ENCODE measurements at regions not wholly inside any gene's neighbourhood (a gene's known extent, or its start where the extent isn't known, plus 50 kb on each side); places are given as distances from the start of the nearest gene placed in this dataset.
"Not testable (repeated sequence)": the region's sequence is repeated elsewhere in the genome, so short reads cannot be mapped to it uniquely, and the experiment has no call there.

DNA sequence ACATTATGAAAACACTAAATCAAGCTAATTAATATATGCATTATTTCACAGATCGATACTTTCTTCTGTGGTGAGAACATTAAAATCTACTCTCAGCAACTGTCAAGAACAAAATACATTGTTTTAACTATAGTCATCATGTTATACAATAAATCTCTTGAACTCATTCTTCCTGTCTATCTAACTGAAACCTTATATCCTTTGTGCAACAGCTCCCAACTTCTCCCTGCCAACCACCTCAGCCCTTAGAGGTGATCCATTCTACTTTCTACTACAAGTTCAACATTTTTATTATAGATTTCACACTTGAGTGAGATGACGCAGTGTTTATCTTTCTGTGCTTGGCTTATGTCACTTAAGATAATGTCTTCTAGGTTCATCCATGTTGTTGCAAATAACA, 535.2 kb upstream of the CRIM1 start:
- H3K4me1 ChIP-seq (ENCODE audit: insufficient read depth, low read length), result no peaks in the 10 kb centered on the region
- Mint-ChIP-seq H3K27me3 (ENCODE audit: low read depth, unreplicated experiment) (peaks cover 5% of the 10 kb centered on the region), H3K4me1 (ENCODE audit: low read depth, unreplicated experiment) (no peaks in the 10 kb centered on the region), H3K36me3 (ENCODE audit: low read depth, unreplicated experiment) (no peaks in the 10 kb centered on the region), H3K9me3 (ENCODE audit: unreplicated experiment) (peaks cover 3% of the 10 kb centered on the region), H3K4me3 (ENCODE audit: unreplicated experiment) (no peak overlapping the region), H3K27ac (ENCODE audit: unreplicated experiment) (no peak overlapping the region)
- H2AFZ ChIP-seq (ENCODE audit: low read depth, low read length), result no peak overlapping the region
- no peak for TF ChIP-seq EZH2 (IDR thresholded peaks at IDR 0.05; ENCODE audit: insufficient read depth, low read length)
- TF ChIP-seq, protein P1, sequence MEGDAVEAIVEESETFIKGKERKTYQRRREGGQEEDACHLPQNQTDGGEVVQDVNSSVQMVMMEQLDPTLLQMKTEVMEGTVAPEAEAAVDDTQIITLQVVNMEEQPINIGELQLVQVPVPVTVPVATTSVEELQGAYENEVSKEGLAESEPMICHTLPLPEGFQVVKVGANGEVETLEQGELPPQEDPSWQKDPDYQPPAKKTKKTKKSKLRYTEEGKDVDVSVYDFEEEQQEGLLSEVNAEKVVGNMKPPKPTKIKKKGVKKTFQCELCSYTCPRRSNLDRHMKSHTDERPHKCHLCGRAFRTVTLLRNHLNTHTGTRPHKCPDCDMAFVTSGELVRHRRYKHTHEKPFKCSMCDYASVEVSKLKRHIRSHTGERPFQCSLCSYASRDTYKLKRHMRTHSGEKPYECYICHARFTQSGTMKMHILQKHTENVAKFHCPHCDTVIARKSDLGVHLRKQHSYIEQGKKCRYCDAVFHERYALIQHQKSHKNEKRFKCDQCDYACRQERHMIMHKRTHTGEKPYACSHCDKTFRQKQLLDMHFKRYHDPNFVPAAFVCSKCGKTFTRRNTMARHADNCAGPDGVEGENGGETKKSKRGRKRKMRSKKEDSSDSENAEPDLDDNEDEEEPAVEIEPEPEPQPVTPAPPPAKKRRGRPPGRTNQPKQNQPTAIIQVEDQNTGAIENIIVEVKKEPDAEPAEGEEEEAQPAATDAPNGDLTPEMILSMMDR (IDR thresholded peaks at IDR 0.05; ENCODE audit: insufficient read depth, low read depth, low read length), result no peak
- no peaks in the 10 kb centered on the region for H3K9me3 ChIP-seq (ENCODE audit: insufficient read depth, low read depth, low read length)
- no peak overlapping the region for H3K4me3 ChIP-seq (ENCODE audit: insufficient read depth, low read depth, low read length)
- H3K9ac ChIP-seq (ENCODE audit: low read length), result no peak overlapping the region
- no peaks in the 10 kb centered on the region for H3K27me3 ChIP-seq (ENCODE audit: insufficient read depth, low read length)
- no peaks in the 10 kb centered on the region for H3K79me2 ChIP-seq (ENCODE audit: insufficient read depth, low read length)
- no peaks in the 10 kb centered on the region for H4K20me1 ChIP-seq (ENCODE audit: insufficient read depth, low read length)
- no peak overlapping the region for H3K4me2 ChIP-seq (ENCODE audit: low read length)
- no peaks in the 10 kb centered on the region for H3K36me3 ChIP-seq (ENCODE audit: insufficient read depth, low read length)
- FAIRE-seq (no peak), DNase-seq (ENCODE audit: low read depth) (no peak)
- H3K27ac ChIP-seq (ENCODE audit: low read depth, low read length), result no peak overlapping the region

DNA sequence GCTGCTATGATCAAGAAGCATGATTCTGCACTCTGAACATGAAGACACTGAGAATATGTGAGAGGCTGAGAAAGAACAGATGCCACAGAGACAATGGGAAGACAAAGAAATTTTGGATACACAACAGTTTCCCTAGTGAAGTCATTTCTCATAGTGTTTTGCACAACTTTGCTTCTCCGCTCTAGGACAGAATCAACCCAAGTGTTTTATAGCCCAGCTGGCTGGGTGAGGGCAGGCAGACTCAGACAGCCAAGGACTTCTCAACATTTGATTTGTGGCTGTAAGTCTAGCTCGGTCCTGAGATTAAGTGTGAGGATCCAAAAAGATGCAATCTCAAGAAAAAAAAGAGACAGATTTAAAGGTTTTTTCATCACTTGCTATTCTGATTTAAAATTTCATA, 536.5 kb upstream of the CRIM1 start:
- no peaks in the 10 kb centered on the region for H4K20me1 ChIP-seq (ENCODE audit: insufficient read depth, low read length)
- H3K4me3 ChIP-seq (ENCODE audit: insufficient read depth, low read depth, low read length), result no peak overlapping the region
- no peaks in the 10 kb centered on the region for H3K79me2 ChIP-seq (ENCODE audit: insufficient read depth, low read length)
- no peak overlapping the region for H3K27ac ChIP-seq (ENCODE audit: low read depth, low read length)
- no peaks in the 10 kb centered on the region for H3K4me1 ChIP-seq (ENCODE audit: insufficient read depth, low read length)
- no peak for DNase-seq (ENCODE audit: low read depth)
- Mint-ChIP-seq H3K4me1 (ENCODE audit: low read depth, unreplicated experiment) (no peaks in the 10 kb centered on the region), H3K36me3 (ENCODE audit: low read depth, unreplicated experiment) (no peaks in the 10 kb centered on the region), H3K27ac (ENCODE audit: unreplicated experiment) (no peak overlapping the region), H3K27me3 (ENCODE audit: low read depth, unreplicated experiment) (peaks cover 5% of the 10 kb centered on the region), H3K9me3 (ENCODE audit: unreplicated experiment) (peaks cover 3% of the 10 kb centered on the region), H3K4me3 (ENCODE audit: unreplicated experiment) (no peak overlapping the region)
- H3K4me2 ChIP-seq (ENCODE audit: low read length), result no peak overlapping the region
- no peaks in the 10 kb centered on the region for H3K9me3 ChIP-seq (ENCODE audit: insufficient read depth, low read depth, low read length)
- no peaks in the 10 kb centered on the region for H3K36me3 ChIP-seq (ENCODE audit: insufficient read depth, low read length)
- no peaks in the 10 kb centered on the region for H3K27me3 ChIP-seq (ENCODE audit: insufficient read depth, low read length)
- H3K9ac ChIP-seq (ENCODE audit: low read length), result no peak overlapping the region
- FAIRE-seq, result no peak
- TF ChIP-seq, protein P1 (IDR thresholded peaks at IDR 0.05; ENCODE audit: insufficient read depth, low read depth, low read length), result no peak
- TF ChIP-seq EZH2 (IDR thresholded peaks at IDR 0.05; ENCODE audit: insufficient read depth, low read length), result no peak
- no peak overlapping the region for H2AFZ ChIP-seq (ENCODE audit: low read depth, low read length)

DNA sequence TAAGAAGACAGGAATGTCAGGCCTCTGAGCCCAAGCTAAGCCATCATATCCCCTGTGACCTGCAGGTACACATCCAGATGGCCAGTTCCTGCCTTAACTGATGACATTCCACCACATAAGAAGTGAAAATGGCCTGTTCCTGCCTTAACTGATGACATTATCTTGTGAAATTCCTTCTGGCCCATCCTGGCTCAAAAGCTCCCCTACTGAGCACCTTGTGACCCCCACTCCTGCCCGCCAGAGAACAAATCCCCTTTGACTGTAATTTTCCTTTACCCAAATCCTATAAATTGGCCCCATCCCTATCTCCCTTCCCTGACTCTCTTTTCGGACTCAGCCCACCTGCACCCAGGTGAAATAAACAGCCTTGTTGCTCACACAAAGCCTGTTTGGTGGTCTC, 537.2 kb upstream of the CRIM1 start:
- not testable (repeated sequence) for H3K9me3 ChIP-seq (ENCODE audit: insufficient read depth, low read depth, low read length); H3K36me3 Mint-ChIP-seq (ENCODE audit: low read depth, unreplicated experiment); H3K4me2 ChIP-seq (ENCODE audit: low read length); H2AFZ ChIP-seq (ENCODE audit: low read depth, low read length); H3K9ac ChIP-seq (ENCODE audit: low read length); H3K4me1 Mint-ChIP-seq (ENCODE audit: low read depth, unreplicated experiment); H3K9me3 Mint-ChIP-seq (ENCODE audit: unreplicated experiment); H4K20me1 ChIP-seq (ENCODE audit: insufficient read depth, low read length); H3K27me3 Mint-ChIP-seq (ENCODE audit: low read depth, unreplicated experiment); H3K79me2 ChIP-seq (ENCODE audit: insufficient read depth, low read length); FAIRE-seq; H3K4me1 ChIP-seq (ENCODE audit: insufficient read depth, low read length); H3K36me3 ChIP-seq (ENCODE audit: insufficient read depth, low read length); H3K27ac ChIP-seq (ENCODE audit: low read depth, low read length); H3K4me3 ChIP-seq (ENCODE audit: insufficient read depth, low read depth, low read length); H3K27ac Mint-ChIP-seq (ENCODE audit: unreplicated experiment); H3K27me3 ChIP-seq (ENCODE audit: insufficient read depth, low read length); DNase-seq (ENCODE audit: low read depth); H3K4me3 Mint-ChIP-seq (ENCODE audit: unreplicated experiment)

- not testable (repeated sequence) for H3K4me3 ChIP-seq (ENCODE audit: insufficient read depth, low read depth, low read length); H3K4me3 Mint-ChIP-seq (ENCODE audit: unreplicated experiment)
These were observed 541.0 kb upstream of the CRIM1 start for GRCh38 chr2:35814597-35814996.

More at GRCh38 chr2:35814597-35814996, 541.0 kb upstream of the CRIM1 start:
- not testable (repeated sequence) for H3K27ac ChIP-seq (ENCODE audit: low read depth, low read length); H3K4me2 ChIP-seq (ENCODE audit: low read length); H3K4me1 Mint-ChIP-seq (ENCODE audit: low read depth, unreplicated experiment); H3K27me3 Mint-ChIP-seq (ENCODE audit: low read depth, unreplicated experiment); H3K27ac Mint-ChIP-seq (ENCODE audit: unreplicated experiment); H3K4me1 ChIP-seq (ENCODE audit: insufficient read depth, low read length); H3K27me3 ChIP-seq (ENCODE audit: insufficient read depth, low read length); H3K9me3 ChIP-seq (ENCODE audit: insufficient read depth, low read depth, low read length); H3K9me3 Mint-ChIP-seq (ENCODE audit: unreplicated experiment); FAIRE-seq; H4K20me1 ChIP-seq (ENCODE audit: insufficient read depth, low read length); H3K9ac ChIP-seq (ENCODE audit: low read length); H3K36me3 Mint-ChIP-seq (ENCODE audit: low read depth, unreplicated experiment); H3K36me3 ChIP-seq (ENCODE audit: insufficient read depth, low read length); H2AFZ ChIP-seq (ENCODE audit: low read depth, low read length); DNase-seq (ENCODE audit: low read depth); H3K79me2 ChIP-seq (ENCODE audit: insufficient read depth, low read length)
